H1 (cell line): ENCODE measurements at regions not wholly inside any gene's neighbourhood (a gene's known extent, or its start where the extent isn't known, plus 50 kb on each side); places are given as distances from the start of the nearest gene placed in this dataset.

Source experiments
- CTCF ChIA-PET: fragments of 300-600 bp; sonication (Branson Sonifier 250); formaldehyde crosslinking; loops from one replicate; lab custom pipeline; 2021; ENCODE audit not compliant: partially characterized antibody; lab: Charles Lee
- POLR2A ChIA-PET: fragments of 300-600 bp; sonication (Branson Sonifier 250); formaldehyde crosslinking; loops from one replicate; lab custom pipeline; 2021; ENCODE audit warnings: inconsistent platforms; ENCODE audit not compliant: partially characterized antibody; lab: Charles Lee
- DNase-seq, 2 experiments: peaks; one replicate each; pipeline versions ENCODE4 v3.0.0 to v3.0.0-alpha.2; 2010 to 2022; ENCODE audit warnings: low spot score in 2 of 2, low read depth in 1 of 2, mixed read lengths in 1 of 2
- FAIRE-seq: peaks from 2 replicates; lab custom pipeline; 2011; peaks lifted over from hg19 to GRCh38; lab: Jason Lieb, UNC
- H2AFZ ChIP-seq: 2 replicates; pipeline ENCODE4 v1.8.1; 2012; ENCODE audit warnings: low read length, inconsistent platforms
- H2AK5ac ChIP-seq: 2 replicates; pipeline ENCODE4 v1.6.1; 2013; ENCODE audit warnings: low read depth, low read length
- H2BK120ac ChIP-seq: replicated peaks from 2 replicates; pipeline ENCODE3; 2013; ENCODE audit warnings: low read depth, low read length, inconsistent platforms
- H2BK12ac ChIP-seq: 2 replicates; pipeline ENCODE4 v1.6.1; 2013; ENCODE audit warnings: low read depth, low read length
- H2BK15ac ChIP-seq: 2 replicates; pipeline ENCODE4 v1.6.1; 2013; ENCODE audit warnings: low read length
- H2BK20ac ChIP-seq: 2 replicates; pipeline ENCODE4 v1.6.1; 2013; ENCODE audit warnings: low read length
- H2BK5ac ChIP-seq: 2 replicates; pipeline ENCODE4 v1.6.1; 2013; ENCODE audit warnings: low read depth, low read length
- H3K14ac ChIP-seq: 2 replicates; pipeline ENCODE4 v1.6.1; 2013; ENCODE audit warnings: inconsistent platforms; ENCODE audit not compliant: insufficient read length
- H3K18ac ChIP-seq: 2 replicates; pipeline ENCODE4 v1.6.1; 2013; ENCODE audit warnings: low read length; ENCODE audit errors: extremely low read depth
- H3K23ac ChIP-seq: 2 replicates; pipeline ENCODE4 v1.6.1; 2013; ENCODE audit warnings: inconsistent platforms; ENCODE audit not compliant: insufficient read length
- H3K23me2 ChIP-seq: 2 replicates; pipeline ENCODE4 v1.6.1; 2013; ENCODE audit warnings: low read depth, low read length
- H3K27ac ChIP-seq: 2 replicates; pipeline ENCODE4 v1.6.1; 2011; ENCODE audit warnings: low read depth, low read length, inconsistent platforms
- H3K27me3 ChIP-seq, 4 experiments: replicated peaks in 1 of 4; 1 replicate in 1 of 4; 2 replicates in 3 of 4; pipeline versions ENCODE4 v1.6.1 to v1.8.1; 2011 to 2013; ENCODE audit warnings: low read length in 3 of 4, mild to moderate bottlenecking in 3 of 4, inconsistent platforms in 2 of 4, mixed read lengths in 2 of 4, moderate library complexity in 1 of 4; ENCODE audit not compliant: control insufficient read depth in 3 of 4, insufficient read depth in 3 of 4; ENCODE audit errors: extremely low read depth in 1 of 4
- H3K36me3 ChIP-seq, 4 experiments: 2 replicates each; pipeline versions ENCODE4 v1.6.1 to v1.8.1; 2011 to 2013; ENCODE audit warnings: mild to moderate bottlenecking in 4 of 4, low read length in 3 of 4, moderate library complexity in 2 of 4, control low read depth in 1 of 4, inconsistent platforms in 1 of 4; ENCODE audit not compliant: insufficient read depth in 4 of 4, control insufficient read depth in 2 of 4
- H3K4ac ChIP-seq: replicated peaks from 2 replicates; pipeline ENCODE3; 2013; ENCODE audit warnings: low read length, low read depth, mixed read lengths, inconsistent platforms; ENCODE audit not compliant: insufficient read length
- H3K4me1 ChIP-seq, 4 experiments: replicated peaks in 1 of 4; 1 replicate in 1 of 4; 2 replicates in 3 of 4; pipeline versions ENCODE4 v1.6.1 to v1.8.1; 2011 to 2013; ENCODE audit warnings: low read length in 3 of 4, inconsistent platforms in 2 of 4, mixed read lengths in 1 of 4; ENCODE audit not compliant: insufficient read depth in 4 of 4, control insufficient read depth in 3 of 4
- H3K4me2 ChIP-seq, 2 experiments: 2 replicates each; pipeline versions ENCODE4 v1.6.1 to v1.8.1; 2011 to 2013; ENCODE audit warnings: low read depth in 2 of 2, low read length in 2 of 2, control low read depth in 1 of 2, inconsistent platforms in 1 of 2, mild to moderate bottlenecking in 1 of 2; ENCODE audit not compliant: insufficient read depth in 1 of 2
- H3K4me3 ChIP-seq, 4 experiments: fragments of 200-600, 300-600 bp in 1 of 4; sonication (generic), shearing (Covaris generic), sonication (Bioruptor Twin) in 1 of 4; 2 replicates each; pipeline versions ENCODE4 v1.5.1 to v1.8.1; 2011 to 2016; ENCODE audit warnings: low read length in 4 of 4, low read depth in 3 of 4, control low read depth in 2 of 4, inconsistent platforms in 2 of 4, mild to moderate bottlenecking in 2 of 4, mixed read lengths in 1 of 4, moderate library complexity in 1 of 4; ENCODE audit not compliant: insufficient read depth in 2 of 4; ENCODE audit errors: extremely low read depth in 1 of 4
- H3K56ac ChIP-seq: replicated peaks from 2 replicates; pipeline ENCODE3; 2013; ENCODE audit warnings: low read depth, mild to moderate bottlenecking, mixed read lengths, low read length, inconsistent platforms; ENCODE audit not compliant: insufficient read length
- H3K79me1 ChIP-seq: 2 replicates; pipeline ENCODE4 v1.6.1; 2013; ENCODE audit warnings: low read depth, low read length, control low read depth
- H3K79me2 ChIP-seq, 2 experiments: 2 replicates each; pipeline versions ENCODE4 v1.6.1 to v1.8.1; 2012 to 2013; ENCODE audit warnings: low read length in 2 of 2, mild to moderate bottlenecking in 2 of 2, inconsistent platforms in 1 of 2; ENCODE audit not compliant: insufficient read depth in 2 of 2, control insufficient read depth in 1 of 2
- H3K9ac ChIP-seq, 4 experiments: replicated peaks in 1 of 4; 1 replicate in 1 of 4; 2 replicates in 3 of 4; pipeline versions ENCODE4 v1.6.1 to v1.8.1; 2011 to 2013; ENCODE audit warnings: low read depth in 3 of 4, low read length in 3 of 4, control low read depth in 2 of 4, mild to moderate bottlenecking in 2 of 4, moderate library complexity in 2 of 4, inconsistent platforms in 1 of 4; ENCODE audit errors: extremely low read depth in 1 of 4
- H3K9me3 ChIP-seq, 2 experiments: 2 replicates each; pipeline versions ENCODE4 v1.6.1 to v1.8.1; 2012 to 2013; ENCODE audit warnings: mild to moderate bottlenecking in 2 of 2, moderate library complexity in 2 of 2, control low read depth in 1 of 2, inconsistent platforms in 1 of 2, low read depth in 1 of 2, low read length in 1 of 2, mixed read lengths in 1 of 2; ENCODE audit not compliant: insufficient read depth in 2 of 2
- H4K20me1 ChIP-seq, 2 experiments: replicated peaks in 1 of 2; 2 replicates each; pipeline versions ENCODE3 to v1.8.1; 2011 to 2013; ENCODE audit warnings: inconsistent platforms in 2 of 2, low read length in 2 of 2, mild to moderate bottlenecking in 1 of 2; ENCODE audit not compliant: insufficient read depth in 2 of 2, control insufficient read depth in 1 of 2
- H4K5ac ChIP-seq: 2 replicates; pipeline ENCODE4 v1.6.1; 2013; ENCODE audit warnings: low read length, low read depth, mixed read lengths, inconsistent platforms; ENCODE audit not compliant: insufficient read length
- H4K8ac ChIP-seq: 2 replicates; pipeline ENCODE4 v1.8.0; 2013; ENCODE audit warnings: mild to moderate bottlenecking, moderate library complexity, low read length, inconsistent platforms; ENCODE audit not compliant: insufficient read depth; ENCODE audit errors: extremely low read depth
- H4K91ac ChIP-seq: replicated peaks from 2 replicates; pipeline ENCODE3; 2013; ENCODE audit warnings: low read length, mixed read lengths, inconsistent platforms; ENCODE audit not compliant: insufficient read length
- BACH1 ChIP-seq: IDR thresholded peaks from 2 replicates; pipeline ENCODE4 v1.6.1; 2012; ENCODE audit warnings: low read length, improper control_type of control experiment
- KDM1A ChIP-seq: fragments of 200-600, 300-600 bp; sonication (generic); IDR thresholded peaks from 2 replicates; pipeline ENCODE4 v1.7.1; 2016; ENCODE audit warnings: mild to moderate bottlenecking, low read length, borderline replicate concordance
- PHF8 ChIP-seq: fragments of 200-600 bp; sonication (generic); conservative IDR thresholded peaks from 2 replicates; pipeline ENCODE4 v1.7.1; 2012; ENCODE audit warnings: low read depth, mild to moderate bottlenecking, inconsistent platforms, low read length, moderate library complexity
- SIRT6 ChIP-seq: IDR thresholded peaks from one replicate; pipeline ENCODE4 v1.7.1; 2012; ENCODE audit warnings: low read length, inconsistent platforms
- WGBS, 2 experiments: shearing (Covaris generic) in 1 of 2; methylation state at CpG; one replicate each; pipeline versions ENCODE4 v1.1.6 to v1.1.7; 2013 to 2015; ENCODE audit warnings: low lambda C conversion rate in 2 of 2, mixed read lengths in 2 of 2, inconsistent platforms in 1 of 2, low coverage in 1 of 2, missing lambda C conversion rate in 1 of 2; ENCODE audit not compliant: insufficient replicate concordance in 2 of 2, insufficient coverage in 1 of 2, insufficient read length in 1 of 2; ENCODE audit errors: extremely low coverage in 1 of 2, missing lambda C conversion rate in 1 of 2; 5-methylcytosine and 5-hydroxymethylcytosine counted together
- TF ChIP-seq, protein P1 (sequence below): IDR thresholded peaks from 2 replicates; pipeline ENCODE4 v1.6.1; 2011; ENCODE audit warnings: low read length, improper control_type of control experiment

GRCh38 chr4:83201761-83202160 is 82.8 kb downstream of the COQ2 start:
- H4K8ac ChIP-seq, result no peak overlapping the region
- H3K79me1 ChIP-seq, result no peaks in the 10 kb centered on the region
- H3K9ac ChIP-seq, result no peak overlapping the region
- no peaks in the 10 kb centered on the region for H4K20me1 ChIP-seq
- no peak overlapping the region for H2BK12ac ChIP-seq
- no peak overlapping the region for H3K4me3 ChIP-seq
- H3K4me2 ChIP-seq, result no peak overlapping the region
- no peak overlapping the region for H3K23ac ChIP-seq
- peaks cover 0 to 5% (median 0%) of the 10 kb centered on the region in 4 experiments; a peak in 2 of 7 replicates for H3K4me1 ChIP-seq
- ChIA-PET CTCF (no interaction called here), POLR2A (no interaction called here)
- H4K5ac ChIP-seq, result no peak overlapping the region
- no peak overlapping the region for H3K56ac ChIP-seq
- H3K36me3 ChIP-seq, result no peaks in the 10 kb centered on the region
- H3K79me2 ChIP-seq, result no peaks in the 10 kb centered on the region
- no peaks in the 10 kb centered on the region for H3K27me3 ChIP-seq
- WGBS, 2 experiments, result 90% methylated on average over 4 of the region's 4 CpGs; no CpG with 5 or more reads in 1 of the 2 experiments
- H4K91ac ChIP-seq, result no peak overlapping the region
- H3K9me3 ChIP-seq, result no peaks in the 10 kb centered on the region
- no peak overlapping the region for H2BK120ac ChIP-seq
- H3K23me2 ChIP-seq, result no peaks in the 10 kb centered on the region
- H3K18ac ChIP-seq, result no peak overlapping the region
- no peak overlapping the region for H2BK5ac ChIP-seq
- DNase-seq (no peak), FAIRE-seq (no peak)
- no peak overlapping the region for H2BK20ac ChIP-seq
- no peak overlapping the region for H2AK5ac ChIP-seq
- no peak overlapping the region for H2AFZ ChIP-seq
- no peak overlapping the region for H2BK15ac ChIP-seq
- H3K4ac ChIP-seq, result no peak overlapping the region
- no peak overlapping the region for H3K27ac ChIP-seq
- no peak overlapping the region for H3K14ac ChIP-seq
- TF ChIP-seq PHF8, result no peak
- no peak for TF ChIP-seq KDM1A
- TF ChIP-seq BACH1, result no peak
- TF ChIP-seq, protein P1, sequence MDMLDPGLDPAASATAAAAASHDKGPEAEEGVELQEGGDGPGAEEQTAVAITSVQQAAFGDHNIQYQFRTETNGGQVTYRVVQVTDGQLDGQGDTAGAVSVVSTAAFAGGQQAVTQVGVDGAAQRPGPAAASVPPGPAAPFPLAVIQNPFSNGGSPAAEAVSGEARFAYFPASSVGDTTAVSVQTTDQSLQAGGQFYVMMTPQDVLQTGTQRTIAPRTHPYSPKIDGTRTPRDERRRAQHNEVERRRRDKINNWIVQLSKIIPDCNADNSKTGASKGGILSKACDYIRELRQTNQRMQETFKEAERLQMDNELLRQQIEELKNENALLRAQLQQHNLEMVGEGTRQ, result no peak
- no peak for TF ChIP-seq SIRT6
